Activated B cell treated with CpG ODN at 0.5 μM for 24 hours (primary cell): ENCODE measurements at regions not wholly inside any gene's neighbourhood (a gene's known extent, or its start where the extent isn't known, plus 50 kb on each side); places are given as distances from the start of the nearest gene placed in this dataset.

Source experiments
- ATAC-seq: fragments of 200-7000 bp; cut with Tn5 transposase; one replicate; pipeline ENCODE4 v1.10.0; 2021; ENCODE audit warnings: low read depth, mild to moderate bottlenecking, moderate library complexity
- CTCF ChIA-PET: fragments of 350-600 bp; sonication (Branson Sonifier 250); formaldehyde crosslinking; loops from one replicate; lab custom pipeline; 2021; ENCODE audit warnings: antibody characterized with exemption; lab: Charles Lee
- POLR2A ChIA-PET: fragments of 350-600 bp; sonication (Branson Sonifier 250); formaldehyde crosslinking; loops from one replicate; lab custom pipeline; 2021; ENCODE audit warnings: antibody characterized with exemption; lab: Charles Lee
- DNase-seq: peaks from one replicate; pipeline ENCODE4 v3.0.0; 2022
- H3K27ac Mint-ChIP-seq: one replicate; pipeline ENCODE4 v1.8.0; 2020; ENCODE audit warnings: mixed read lengths
- H3K27me3 Mint-ChIP-seq: one replicate; pipeline ENCODE4 v1.8.0; 2021; ENCODE audit warnings: mixed read lengths
- H3K36me3 Mint-ChIP-seq: one replicate; pipeline ENCODE4 v1.8.0; 2021; ENCODE audit warnings: low read depth, mixed read lengths
- H3K4me1 Mint-ChIP-seq: one replicate; pipeline ENCODE4 v1.8.0; 2021; ENCODE audit warnings: mixed read lengths
- H3K4me3 Mint-ChIP-seq: one replicate; pipeline ENCODE4 v1.8.0; 2020; ENCODE audit warnings: mild to moderate bottlenecking, mixed read lengths
- H3K9me3 Mint-ChIP-seq: one replicate; pipeline ENCODE4 v1.8.0; 2020; ENCODE audit warnings: mixed read lengths
- intact Hi-C: fragments of 100-400 bp; cut with micrococcal nuclease; formaldehyde crosslinking; loops from one replicate; pipeline ENCODE4 v1.15.1; 2024
- TF ChIP-seq, protein P1 (sequence below): fragments of 200-600 bp; IDR thresholded peaks from one replicate; pipeline ENCODE4 v1.8.0; 2022; ENCODE audit warnings: antibody characterized with exemption, mild to moderate bottlenecking

DNA sequence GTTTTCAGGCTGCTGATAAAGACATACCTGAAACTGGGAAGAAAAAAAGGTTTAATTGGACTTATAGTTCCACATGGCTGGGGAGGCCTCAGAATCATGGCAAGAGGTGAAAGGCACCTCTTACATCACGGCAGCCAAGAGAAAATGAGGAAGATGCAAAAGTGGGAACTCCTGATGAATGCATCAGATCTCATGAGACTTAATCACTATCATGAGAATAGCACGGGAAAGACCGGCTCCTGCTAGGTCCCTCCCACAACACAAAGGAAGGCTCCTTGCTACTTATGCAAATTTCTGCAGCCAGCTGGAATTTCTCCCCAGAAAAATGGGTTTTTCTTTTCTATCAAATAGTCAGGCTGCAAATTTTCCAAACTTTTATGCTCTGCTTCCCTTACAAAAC is 174.1 kb upstream of the RMST start:
- ChIA-PET CTCF (no interaction called here), POLR2A (no interaction called here)
- no peak for DNase-seq
- Mint-ChIP-seq H3K36me3 (no peaks in the 10 kb centered on the region), H3K4me3 (no peak overlapping the region), H3K4me1 (peaks cover 28% of the 10 kb centered on the region), H3K27me3 (peaks cover 2% of the 10 kb centered on the region), H3K9me3 (no peaks in the 10 kb centered on the region), H3K27ac (peak overlapping the region; percentile 7)
- no peak for ATAC-seq
- TF ChIP-seq, protein P1, sequence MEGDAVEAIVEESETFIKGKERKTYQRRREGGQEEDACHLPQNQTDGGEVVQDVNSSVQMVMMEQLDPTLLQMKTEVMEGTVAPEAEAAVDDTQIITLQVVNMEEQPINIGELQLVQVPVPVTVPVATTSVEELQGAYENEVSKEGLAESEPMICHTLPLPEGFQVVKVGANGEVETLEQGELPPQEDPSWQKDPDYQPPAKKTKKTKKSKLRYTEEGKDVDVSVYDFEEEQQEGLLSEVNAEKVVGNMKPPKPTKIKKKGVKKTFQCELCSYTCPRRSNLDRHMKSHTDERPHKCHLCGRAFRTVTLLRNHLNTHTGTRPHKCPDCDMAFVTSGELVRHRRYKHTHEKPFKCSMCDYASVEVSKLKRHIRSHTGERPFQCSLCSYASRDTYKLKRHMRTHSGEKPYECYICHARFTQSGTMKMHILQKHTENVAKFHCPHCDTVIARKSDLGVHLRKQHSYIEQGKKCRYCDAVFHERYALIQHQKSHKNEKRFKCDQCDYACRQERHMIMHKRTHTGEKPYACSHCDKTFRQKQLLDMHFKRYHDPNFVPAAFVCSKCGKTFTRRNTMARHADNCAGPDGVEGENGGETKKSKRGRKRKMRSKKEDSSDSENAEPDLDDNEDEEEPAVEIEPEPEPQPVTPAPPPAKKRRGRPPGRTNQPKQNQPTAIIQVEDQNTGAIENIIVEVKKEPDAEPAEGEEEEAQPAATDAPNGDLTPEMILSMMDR, result no peak
- intact Hi-C loops, result no loop called here

DNA sequence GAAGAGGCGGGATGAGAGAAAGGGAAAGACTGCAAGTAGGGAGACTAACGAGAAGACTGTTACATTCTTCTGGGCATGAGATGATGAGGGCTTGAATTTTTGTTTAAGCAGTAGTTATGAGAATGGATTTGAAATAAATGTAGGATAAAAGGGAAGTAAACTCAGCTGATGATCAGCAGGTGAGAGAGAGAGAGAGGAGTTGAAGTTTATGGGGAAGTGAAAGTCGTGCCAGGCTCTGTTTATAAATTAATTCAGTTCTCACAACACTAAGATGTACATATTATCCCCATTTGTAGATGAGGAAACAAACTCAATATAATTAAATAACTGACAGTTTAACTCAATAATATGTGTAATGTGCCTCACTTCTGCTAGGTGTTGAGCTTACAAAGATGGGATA is 170.0 kb upstream of the RMST start:
- ATAC-seq (peak; percentile 61), DNase-seq (no peak)
- intact Hi-C loops, result loop anchor here (2.0 kb wide), 1 partner anchor 14 kb away; no protein-coding TSS in a partner anchor
- Mint-ChIP-seq H3K4me3 (no peak overlapping the region), H3K27me3 (no peaks in the 10 kb centered on the region), H3K27ac (peak overlapping the region; percentile 18), H3K36me3 (peaks cover 2% of the 10 kb centered on the region), H3K4me1 (peaks cover 31% of the 10 kb centered on the region), H3K9me3 (peaks cover 8% of the 10 kb centered on the region)
- CTCF ChIA-PET, result no interaction called here
- TF ChIP-seq, protein P1, result no peak
- POLR2A ChIA-PET, result no interaction called here

DNA sequence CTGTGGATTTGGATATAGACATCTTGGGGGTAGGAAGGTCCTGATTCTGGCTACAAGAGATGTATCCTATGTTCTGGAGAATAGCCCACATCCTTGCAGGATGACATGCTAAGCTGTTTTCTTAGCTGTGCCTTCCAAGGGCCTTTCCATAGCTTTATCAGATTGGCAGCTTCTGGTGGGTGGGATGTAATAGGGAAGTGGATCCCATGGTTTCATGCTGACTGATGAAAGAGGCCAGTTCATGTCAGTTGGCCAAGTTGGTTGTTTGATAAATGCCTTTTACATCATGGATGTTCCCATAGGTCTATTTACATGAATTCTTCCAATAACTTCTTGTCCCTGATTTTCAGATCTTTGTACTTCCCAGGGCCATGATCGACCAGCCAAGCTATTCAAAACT is 169.1 kb upstream of the RMST start:
- POLR2A ChIA-PET, result no interaction called here
- H3K27ac Mint-ChIP-seq, result peak overlapping the region; percentile 18

DNA sequence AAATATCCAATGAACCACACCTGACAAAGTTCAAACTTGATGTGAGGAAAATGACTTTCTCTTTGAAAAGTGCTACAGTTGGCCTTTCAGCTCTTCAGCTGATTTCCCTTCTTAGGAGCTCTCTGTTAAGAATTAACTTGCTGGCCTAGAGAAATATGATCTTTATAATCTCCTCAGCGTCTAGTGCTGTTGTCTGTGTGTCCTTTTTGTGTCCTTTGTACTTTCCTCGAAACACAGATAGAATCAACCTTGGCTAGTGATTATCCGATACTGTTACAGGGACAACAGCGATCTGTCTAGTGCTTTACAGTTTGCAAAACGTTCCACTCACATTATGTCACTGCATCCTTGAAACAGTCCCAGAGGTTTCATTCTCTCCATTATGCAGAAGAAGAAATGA is 162.8 kb upstream of the RMST start:
- CTCF ChIA-PET, result no interaction called here

More for the DNA sequence above, 169.1 kb upstream of the RMST start:
- peaks cover 31% of the 10 kb centered on the region for H3K4me1 Mint-ChIP-seq
- TF ChIP-seq, protein P1, result no peak
- ATAC-seq (no peak), DNase-seq (no peak)
- CTCF ChIA-PET, result no interaction called here
- peaks cover 2% of the 10 kb centered on the region for H3K36me3 Mint-ChIP-seq
- H3K27me3 Mint-ChIP-seq, result no peaks in the 10 kb centered on the region
- intact Hi-C loops, result loop anchor here (2.0 kb wide), 1 partner anchor 13 kb away; no protein-coding TSS in a partner anchor
- peaks cover 8% of the 10 kb centered on the region for H3K9me3 Mint-ChIP-seq
- no peak overlapping the region for H3K4me3 Mint-ChIP-seq

DNA sequence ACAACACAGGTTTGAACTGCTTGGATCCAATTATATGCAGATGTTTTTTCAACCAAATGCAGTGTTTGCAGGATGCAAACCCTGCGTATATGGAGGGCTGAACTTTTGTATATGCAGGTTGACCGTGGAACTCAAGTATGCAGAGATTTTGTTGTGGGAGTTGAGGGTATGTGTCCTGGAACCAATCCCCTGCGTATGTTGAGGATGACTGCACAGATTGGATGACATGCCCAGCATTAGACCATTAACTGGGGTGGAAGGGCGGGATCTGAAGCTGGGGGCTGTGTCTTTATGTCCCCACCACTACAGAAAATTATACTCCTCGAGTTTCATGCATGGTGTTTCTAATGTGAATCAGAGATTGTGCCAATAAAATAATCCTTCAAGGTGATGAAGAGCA is 162.2 kb upstream of the RMST start:
- peaks cover under 1% of the 10 kb centered on the region for H3K4me1 Mint-ChIP-seq
- POLR2A ChIA-PET, result no interaction called here

More for the DNA sequence above, 162.8 kb upstream of the RMST start:
- peaks cover 1% of the 10 kb centered on the region for H3K36me3 Mint-ChIP-seq
- POLR2A ChIA-PET, result no interaction called here
- no peak for ATAC-seq
- H3K4me1 Mint-ChIP-seq, result no peaks in the 10 kb centered on the region
- H3K27me3 Mint-ChIP-seq, result peaks cover 18% of the 10 kb centered on the region
- H3K4me3 Mint-ChIP-seq, result no peak overlapping the region
- intact Hi-C loops, result no loop called here
- TF ChIP-seq, protein P1, result no peak
- peaks cover 7% of the 10 kb centered on the region for H3K9me3 Mint-ChIP-seq
- H3K27ac Mint-ChIP-seq, result no peak overlapping the region
- no peak for DNase-seq

More for the DNA sequence above, 162.2 kb upstream of the RMST start:
- DNase-seq (no peak), ATAC-seq (no peak)
- Mint-ChIP-seq H3K4me3 (no peak overlapping the region), H3K27ac (no peak overlapping the region), H3K9me3 (peaks cover 2% of the 10 kb centered on the region), H3K27me3 (peaks cover 18% of the 10 kb centered on the region), H3K36me3 (no peaks in the 10 kb centered on the region)
- TF ChIP-seq, protein P1, result no peak
- intact Hi-C loops, result no loop called here
- CTCF ChIA-PET, result no interaction called here
